PC-9 (cell line): ENCODE measurements at regions not wholly inside any gene's neighbourhood (a gene's known extent, or its start where the extent isn't known, plus 50 kb on each side); places are given as distances from the start of the nearest gene placed in this dataset.

Source experiments
- EZH2 ChIP-seq: fragments of 200-600 bp; sonication (generic); IDR thresholded peaks from 2 replicates; pipeline ENCODE4 v1.8.0; 2017; ENCODE audit warnings: antibody characterized with exemption, low read depth
- TF ChIP-seq, protein P1 (sequence below): fragments of 200-600 bp; sonication (generic); conservative IDR thresholded peaks from 2 replicates; pipeline ENCODE4 v1.6.1; 2017; ENCODE audit warnings: mixed run types, antibody characterized with exemption, mild to moderate bottlenecking, moderate library complexity

DNA sequence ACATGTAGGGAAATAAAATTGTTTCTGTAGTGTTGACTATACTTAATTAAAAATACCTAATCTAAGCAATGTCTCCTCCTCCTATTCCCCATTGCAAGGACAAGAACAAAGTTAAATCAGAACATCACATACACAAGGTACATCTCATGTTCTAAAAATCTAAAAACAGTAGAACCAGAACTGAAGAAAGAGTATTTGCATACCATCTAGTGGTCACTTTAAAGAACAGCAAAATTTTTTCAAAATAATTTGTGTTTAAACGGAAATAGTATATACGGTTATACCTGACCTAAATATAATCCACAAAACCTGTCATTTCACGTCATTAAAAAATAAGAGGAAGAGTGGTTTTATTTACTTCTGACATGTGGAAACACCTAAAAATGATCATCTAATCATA lies 294.3 kb upstream of the KCNH7 start:
- TF ChIP-seq, protein P1, sequence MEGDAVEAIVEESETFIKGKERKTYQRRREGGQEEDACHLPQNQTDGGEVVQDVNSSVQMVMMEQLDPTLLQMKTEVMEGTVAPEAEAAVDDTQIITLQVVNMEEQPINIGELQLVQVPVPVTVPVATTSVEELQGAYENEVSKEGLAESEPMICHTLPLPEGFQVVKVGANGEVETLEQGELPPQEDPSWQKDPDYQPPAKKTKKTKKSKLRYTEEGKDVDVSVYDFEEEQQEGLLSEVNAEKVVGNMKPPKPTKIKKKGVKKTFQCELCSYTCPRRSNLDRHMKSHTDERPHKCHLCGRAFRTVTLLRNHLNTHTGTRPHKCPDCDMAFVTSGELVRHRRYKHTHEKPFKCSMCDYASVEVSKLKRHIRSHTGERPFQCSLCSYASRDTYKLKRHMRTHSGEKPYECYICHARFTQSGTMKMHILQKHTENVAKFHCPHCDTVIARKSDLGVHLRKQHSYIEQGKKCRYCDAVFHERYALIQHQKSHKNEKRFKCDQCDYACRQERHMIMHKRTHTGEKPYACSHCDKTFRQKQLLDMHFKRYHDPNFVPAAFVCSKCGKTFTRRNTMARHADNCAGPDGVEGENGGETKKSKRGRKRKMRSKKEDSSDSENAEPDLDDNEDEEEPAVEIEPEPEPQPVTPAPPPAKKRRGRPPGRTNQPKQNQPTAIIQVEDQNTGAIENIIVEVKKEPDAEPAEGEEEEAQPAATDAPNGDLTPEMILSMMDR: peak; percentile 70
- no peak for TF ChIP-seq EZH2
